Activated T-helper 9 cell treated with anti-CD3 and anti-CD28 coated beads, Interleukin-2, amount 50 U/mL, for 16 hours (primary cell): ENCODE measurements at regions not wholly inside any gene's neighbourhood (a gene's known extent, or its start where the extent isn't known, plus 50 kb on each side); places are given as distances from the start of the nearest gene placed in this dataset.

Experiments used
- DNase-seq: peaks from one replicate; pipeline ENCODE4 v3.0.0-alpha.2; 2020; ENCODE audit warnings: low read depth

GRCh38 chr10:129400426-129400825 lies 66.6 kb upstream of the MGMT start:
- DNase-seq: no peak

DNA sequence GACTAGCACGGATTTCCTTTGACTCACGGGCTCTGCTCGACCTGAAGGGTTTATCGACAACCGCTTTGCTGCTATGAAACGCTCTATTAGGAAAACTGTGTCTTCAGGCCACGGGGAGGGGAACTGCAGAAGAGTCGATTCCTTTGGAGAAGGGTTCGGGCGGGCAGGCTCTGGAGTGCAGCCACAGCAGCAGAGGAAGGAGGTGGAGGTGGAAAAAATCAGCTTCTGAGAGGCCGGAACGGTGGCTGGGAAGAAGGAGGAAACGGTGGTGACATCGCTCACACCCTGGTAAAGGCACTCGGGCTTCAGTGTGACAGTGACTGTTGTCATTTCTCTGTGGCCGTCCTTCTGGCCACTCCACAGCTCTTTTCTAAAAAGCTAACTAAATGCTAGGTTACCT lies 64.6 kb upstream of the MGMT start:
- DNase-seq: no peak

DNA sequence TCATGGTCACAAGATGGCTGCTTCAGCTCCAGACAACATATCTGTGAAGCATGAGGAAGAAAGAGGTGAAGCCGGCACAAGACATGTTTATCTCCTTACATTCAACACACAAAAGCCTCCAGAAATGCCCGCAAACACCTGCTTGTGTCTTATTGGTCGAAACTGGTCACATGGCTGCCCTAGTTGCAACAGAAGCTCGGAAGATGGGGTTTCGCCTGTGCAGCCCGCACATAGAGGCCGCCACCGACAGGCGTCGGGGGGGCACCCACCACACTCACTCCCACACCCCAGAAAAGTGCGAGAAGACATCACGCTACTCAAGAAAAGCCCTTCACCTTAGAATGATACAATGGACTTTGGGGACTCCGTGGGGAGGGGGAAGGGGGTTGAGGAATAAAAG lies 63.0 kb upstream of the MGMT start:
- no peak for DNase-seq

- DNase-seq: no peak
Observed at GRCh38 chr10:129405389-129405788, 61.7 kb upstream of the MGMT start.

GRCh38 chr10:129410688-129411392 lies 56.2 kb upstream of the MGMT start:
- DNase-seq: no peak

DNA sequence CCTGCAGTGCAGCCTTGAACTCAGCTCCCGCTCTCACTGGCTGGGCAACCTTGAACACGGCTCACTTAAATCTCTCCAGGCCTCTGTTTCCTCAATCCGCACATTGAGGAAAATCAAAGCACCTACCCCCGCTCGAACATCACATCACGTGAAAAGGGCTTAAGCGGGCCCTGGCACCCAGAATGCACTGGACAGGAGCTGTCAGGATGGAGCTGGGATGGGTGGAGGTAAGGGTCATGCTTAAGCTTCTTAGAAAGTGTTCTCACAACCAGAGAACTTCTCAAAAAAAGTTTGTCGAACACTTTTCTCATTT lies 55.7 kb upstream of the MGMT start:
- no peak for DNase-seq

DNA sequence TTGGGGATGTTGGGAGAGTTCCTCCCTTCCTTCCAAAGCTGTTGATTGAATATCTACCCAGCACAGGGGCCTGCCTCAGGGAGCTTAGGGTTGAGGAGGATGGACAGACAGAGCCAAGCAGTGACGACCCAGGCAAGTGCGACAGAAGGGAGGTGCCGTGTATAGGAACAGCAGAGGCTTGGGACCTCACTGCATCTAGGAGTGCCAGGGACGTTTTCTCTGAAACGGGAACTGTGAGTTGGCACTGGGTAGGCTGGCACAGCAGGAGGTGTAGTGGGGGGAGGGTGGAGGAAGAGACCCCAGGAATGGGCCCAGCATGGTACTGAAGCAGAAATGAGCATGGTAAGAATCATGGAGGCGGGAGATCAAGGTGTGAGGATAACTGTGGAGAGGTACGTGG lies 55.3 kb upstream of the MGMT start:
- no peak for DNase-seq

- no peak for DNase-seq
Observed at GRCh38 chr10:129413024-129413423, 54.0 kb upstream of the MGMT start.

DNA sequence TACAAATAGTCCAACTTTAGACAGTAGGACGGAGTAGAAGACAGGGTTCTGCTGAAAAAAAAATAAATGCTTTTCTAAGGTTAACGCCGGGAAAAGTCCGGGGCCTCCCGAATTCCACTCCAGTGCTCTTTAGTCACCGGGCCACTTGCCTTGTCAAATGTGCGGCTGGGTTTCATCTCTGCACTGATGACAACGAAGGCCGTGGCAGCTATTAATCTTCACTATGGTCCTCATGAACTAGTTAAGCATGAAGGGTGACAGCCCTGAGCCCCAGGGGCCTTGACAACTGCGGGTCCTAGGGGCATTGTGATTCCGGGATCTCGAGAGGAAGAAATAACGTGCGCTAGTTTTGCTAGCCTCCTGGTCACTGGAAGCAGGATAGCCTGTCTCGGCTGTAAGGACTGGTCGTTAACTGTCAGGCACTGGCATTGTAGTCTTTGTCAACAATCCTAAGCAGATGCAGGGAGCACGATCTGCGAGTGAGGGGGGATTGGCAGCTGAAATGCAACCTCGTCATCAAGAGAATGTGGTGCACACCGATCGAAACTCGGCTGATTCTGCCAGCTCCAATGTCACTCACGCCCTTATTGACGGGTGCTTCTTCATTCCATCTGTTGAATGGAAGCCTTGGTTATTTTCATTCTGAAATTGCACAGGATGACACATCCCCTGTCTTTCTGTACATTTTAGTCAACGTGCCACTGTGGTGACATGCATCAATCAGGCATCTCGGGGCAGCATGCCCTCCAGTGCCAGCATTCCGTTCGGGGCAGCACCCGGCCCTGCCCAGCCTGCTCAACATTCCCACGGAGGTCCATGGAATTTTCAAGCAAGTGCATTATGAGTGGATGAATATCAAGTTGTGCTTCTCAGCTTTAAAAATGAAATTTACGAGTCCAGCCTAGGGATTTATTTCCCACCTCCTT lies 51.6 kb upstream of the MGMT start:
- DNase-seq: no peak

DNA sequence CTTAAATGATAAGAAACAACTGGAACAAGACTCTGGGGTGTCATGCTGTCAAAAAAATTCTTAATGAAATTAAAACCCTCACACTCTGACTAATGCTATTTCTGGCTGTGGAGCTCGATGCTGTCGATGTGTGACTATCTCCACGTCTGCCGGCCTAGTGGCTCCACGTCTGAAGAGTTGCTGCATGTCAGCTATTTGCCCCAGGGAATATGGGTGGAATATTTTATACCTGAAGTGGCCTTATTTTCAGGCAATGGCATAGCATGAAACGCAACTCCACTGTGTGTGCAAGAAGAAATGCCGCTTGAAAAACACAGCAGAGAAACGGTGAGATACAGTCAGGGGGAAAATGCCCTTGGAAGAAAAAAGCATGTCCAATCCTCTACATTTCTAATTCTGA lies 50.9 kb upstream of the MGMT start:
- DNase-seq: no peak

- no peak for DNase-seq
Observed at GRCh38 chr10:129416956-129417765, 49.9 kb upstream of the MGMT start.
